Mesendoderm (in vitro differentiated cells): ENCODE measurements at regions not wholly inside any gene's neighbourhood (a gene's known extent, or its start where the extent isn't known, plus 50 kb on each side); places are given as distances from the start of the nearest gene placed in this dataset.
A peak's percentile ranks its signal among the peaks of the same experiment; 100 is the strongest.

Experiments used
- DNase-seq: peaks from one replicate; pipeline ENCODE4 v3.0.0; 2013
- H2AK5ac ChIP-seq: 2 replicates; pipeline ENCODE4 v1.6.1; 2013; ENCODE audit warnings: low read length, inconsistent platforms
- H2BK120ac ChIP-seq: 2 replicates; pipeline ENCODE4 v1.6.1; 2013; ENCODE audit warnings: low read depth, mild to moderate bottlenecking, low read length, moderate library complexity, mixed read lengths
- H2BK15ac ChIP-seq: replicated peaks from 2 replicates; pipeline ENCODE4 v1.6.1; 2013; ENCODE audit warnings: low read depth, mild to moderate bottlenecking, moderate library complexity
- H2BK5ac ChIP-seq: 2 replicates; pipeline ENCODE4 v1.6.1; 2013; ENCODE audit warnings: low read length, inconsistent platforms
- H3K18ac ChIP-seq: 2 replicates; pipeline ENCODE4 v1.6.1; 2013; ENCODE audit warnings: mild to moderate bottlenecking, low read length, mixed read lengths
- H3K23ac ChIP-seq: one replicate; pipeline ENCODE4 v1.6.1; 2013; ENCODE audit warnings: low read length
- H3K27ac ChIP-seq: 2 replicates; pipeline ENCODE4 v1.5.1; 2013; ENCODE audit warnings: low read depth, mild to moderate bottlenecking, inconsistent platforms, low read length, moderate library complexity
- H3K27me3 ChIP-seq: 2 replicates; pipeline ENCODE4 v1.6.1; 2013; ENCODE audit warnings: low read length, control low read depth, mild to moderate bottlenecking, inconsistent platforms; ENCODE audit not compliant: insufficient read depth, poor library complexity
- H3K36me3 ChIP-seq: 2 replicates; pipeline ENCODE4 v1.6.1; 2013; ENCODE audit warnings: low read length, inconsistent platforms; ENCODE audit not compliant: control insufficient read depth, insufficient read depth
- H3K4ac ChIP-seq: one replicate; pipeline ENCODE4 v1.6.1; 2013; ENCODE audit warnings: low read depth, mild to moderate bottlenecking, low read length, moderate library complexity
- H3K4me1 ChIP-seq: 2 replicates; pipeline ENCODE4 v1.6.1; 2013; ENCODE audit warnings: low read depth, low read length, inconsistent platforms; ENCODE audit not compliant: control insufficient read depth
- H3K4me2 ChIP-seq: 2 replicates; pipeline ENCODE4 v1.6.1; 2013; ENCODE audit warnings: low read length
- H3K4me3 ChIP-seq: 2 replicates; pipeline ENCODE4 v1.5.1; 2013; ENCODE audit warnings: mild to moderate bottlenecking, low read length
- H3K56ac ChIP-seq: one replicate; pipeline ENCODE4 v1.6.1; 2013; ENCODE audit warnings: low read length
- H3K79me1 ChIP-seq: 2 replicates; pipeline ENCODE4 v1.6.1; 2013; ENCODE audit warnings: low read length, inconsistent platforms
- H3K79me2 ChIP-seq: 2 replicates; pipeline ENCODE4 v1.6.1; 2013; ENCODE audit warnings: mild to moderate bottlenecking, low read length; ENCODE audit not compliant: control insufficient read depth, insufficient read depth
- H3K9ac ChIP-seq: 2 replicates; pipeline ENCODE4 v1.6.1; 2013; ENCODE audit warnings: low read length, inconsistent platforms
- H4K5ac ChIP-seq: one replicate; pipeline ENCODE4 v1.6.1; 2013; ENCODE audit warnings: low read length
- H4K8ac ChIP-seq: one replicate; pipeline ENCODE4 v1.6.1; 2013; ENCODE audit warnings: low read depth, mild to moderate bottlenecking, control low read depth, low read length, moderate library complexity
- WGBS: extraction: QIAGEN DNeasy Blood & Tissue Kit; methylation state at CpG from one replicate; pipeline ENCODE4 v1.1.7; 2013; ENCODE audit warnings: low lambda C conversion rate, missing lambda C conversion rate; ENCODE audit not compliant: insufficient coverage; ENCODE audit errors: extremely low coverage; 5-methylcytosine and 5-hydroxymethylcytosine counted together

GRCh38 chr9:118148990-118149389 lies 444.8 kb downstream of the TLR4 start:
- H3K36me3 ChIP-seq = no peaks in the 10 kb centered on the region
- H3K27ac ChIP-seq = no peak overlapping the region
- no peak overlapping the region for H2BK15ac ChIP-seq
- H2BK5ac ChIP-seq = no peak overlapping the region
- peak; percentile 3 for DNase-seq
- no peaks in the 10 kb centered on the region for H3K27me3 ChIP-seq
- no peak overlapping the region for H2AK5ac ChIP-seq
- H3K4me2 ChIP-seq = no peak overlapping the region
- H3K4me1 ChIP-seq = no peaks in the 10 kb centered on the region
- H3K79me1 ChIP-seq = no peaks in the 10 kb centered on the region
- H3K18ac ChIP-seq = no peak overlapping the region
- no peak overlapping the region for H3K4me3 ChIP-seq
- H3K56ac ChIP-seq = no peak overlapping the region
- no peak overlapping the region for H3K9ac ChIP-seq
- no peak overlapping the region for H3K23ac ChIP-seq
- H3K79me2 ChIP-seq = no peaks in the 10 kb centered on the region
- H4K8ac ChIP-seq = no peak overlapping the region
- no peak overlapping the region for H3K4ac ChIP-seq
- H4K5ac ChIP-seq = no peak overlapping the region
- H2BK120ac ChIP-seq = no peak overlapping the region
- no CpG with 5 or more reads among the region's 1 CpG for WGBS

- Histone ChIP-seq H3K4me2 (no peak overlapping the region), H3K27ac (no peak overlapping the region), H3K4ac (no peak overlapping the region), H3K36me3 (no peaks in the 10 kb centered on the region), H3K23ac (no peak overlapping the region), H2BK15ac (no peak overlapping the region), H4K8ac (no peak overlapping the region), H3K4me1 (no peaks in the 10 kb centered on the region), H3K79me2 (no peaks in the 10 kb centered on the region), H2AK5ac (no peak overlapping the region), H3K4me3 (no peak overlapping the region), H3K79me1 (no peaks in the 10 kb centered on the region), H3K27me3 (no peaks in the 10 kb centered on the region), H4K5ac (no peak overlapping the region), H3K9ac (no peak overlapping the region), H3K56ac (no peak overlapping the region), H2BK5ac (no peak overlapping the region), H2BK120ac (no peak overlapping the region), H3K18ac (no peak overlapping the region)
- no CpG with 5 or more reads among the region's 6 CpGs for whole genome bisulfite sequencing
- DNase-seq = no peak
These were observed 452.6 kb downstream of the TLR4 start for GRCh38 chr9:118156846-118157245.

- no peak overlapping the region for H3K56ac ChIP-seq
- no peak overlapping the region for H4K8ac ChIP-seq
- no CpG with 5 or more reads among the region's 3 CpGs for WGBS
- H3K4ac ChIP-seq = no peak overlapping the region
- H3K27ac ChIP-seq = no peak overlapping the region
- no peaks in the 10 kb centered on the region for H3K79me1 ChIP-seq
- H2BK5ac ChIP-seq = no peak overlapping the region
- no peak overlapping the region for H2BK15ac ChIP-seq
- H4K5ac ChIP-seq = no peak overlapping the region
- H3K18ac ChIP-seq = no peak overlapping the region
- no peak overlapping the region for H3K4me2 ChIP-seq
- no peak for DNase-seq
- no peak overlapping the region for H3K23ac ChIP-seq
- H3K27me3 ChIP-seq = no peaks in the 10 kb centered on the region
- H3K36me3 ChIP-seq = no peaks in the 10 kb centered on the region
- H3K9ac ChIP-seq = no peak overlapping the region
- H2BK120ac ChIP-seq = no peak overlapping the region
- no peak overlapping the region for H2AK5ac ChIP-seq
- H3K79me2 ChIP-seq = no peaks in the 10 kb centered on the region
- no peak overlapping the region for H3K4me3 ChIP-seq
- no peaks in the 10 kb centered on the region for H3K4me1 ChIP-seq
These were observed 458.5 kb downstream of the TLR4 start for GRCh38 chr9:118162716-118163115.

- Histone ChIP-seq H3K79me1 (no peaks in the 10 kb centered on the region), H3K36me3 (no peaks in the 10 kb centered on the region), H3K4me1 (no peaks in the 10 kb centered on the region), H2AK5ac (no peak overlapping the region), H3K18ac (no peak overlapping the region), H3K4me3 (no peak overlapping the region), H3K23ac (no peak overlapping the region), H4K5ac (no peak overlapping the region), H3K27me3 (no peaks in the 10 kb centered on the region), H4K8ac (no peak overlapping the region), H3K9ac (no peak overlapping the region), H2BK15ac (no peak overlapping the region), H3K4ac (no peak overlapping the region), H2BK120ac (no peak overlapping the region), H3K4me2 (no peak overlapping the region), H3K56ac (no peak overlapping the region), H2BK5ac (no peak overlapping the region), H3K79me2 (no peaks in the 10 kb centered on the region), H3K27ac (no peak overlapping the region)
- WGBS = no CpG with 5 or more reads among the region's 2 CpGs
- DNase-seq = no peak
These were observed 459.5 kb downstream of the TLR4 start for GRCh38 chr9:118163751-118164150.

- Histone ChIP-seq H4K8ac (no peak overlapping the region), H3K56ac (no peak overlapping the region), H3K9ac (no peak overlapping the region), H2AK5ac (no peak overlapping the region), H2BK5ac (no peak overlapping the region), H2BK15ac (no peak overlapping the region), H3K23ac (no peak overlapping the region), H3K18ac (no peak overlapping the region), H3K79me2 (no peaks in the 10 kb centered on the region), H3K4me3 (no peak overlapping the region), H2BK120ac (no peak overlapping the region), H4K5ac (no peak overlapping the region), H3K4ac (no peak overlapping the region), H3K36me3 (no peaks in the 10 kb centered on the region), H3K27me3 (no peaks in the 10 kb centered on the region), H3K79me1 (no peaks in the 10 kb centered on the region), H3K4me1 (no peaks in the 10 kb centered on the region), H3K4me2 (no peak overlapping the region), H3K27ac (no peak overlapping the region)
- DNase-seq = no peak
- WGBS = no CpG with 5 or more reads among the region's 1 CpG
These were observed 461.2 kb downstream of the TLR4 start for GRCh38 chr9:118165451-118165850.
